Stimulated activated CD8-positive, alpha-beta memory T cell treated with anti-CD3 and anti-CD28 coated beads, Interleukin-7, amount 100 ng/mL, for 4 hours (primary cell): ENCODE measurements at regions not wholly inside any gene's neighbourhood (a gene's known extent, or its start where the extent isn't known, plus 50 kb on each side); places are given as distances from the start of the nearest gene placed in this dataset.

Source experiments
- DNase-seq, 2 donors: peaks; one replicate each; pipeline ENCODE4 v3.0.0-alpha.2; 2020; ENCODE audit warnings: low read depth in 2 of 2

- DNase-seq: no peak
These were observed 124.3 kb upstream of the GADD45A start for GRCh38 chr1:67560580-67561255.

GRCh38 chr1:67561704-67562113, 123.3 kb upstream of the GADD45A start:
- DNase-seq: peak; percentile 69 to 76

- DNase-seq: no peak
These were observed 121.3 kb upstream of the GADD45A start for GRCh38 chr1:67563684-67564083.

GRCh38 chr1:67564193-67564592, 120.8 kb upstream of the GADD45A start:
- no peak for DNase-seq

- DNase-seq: no peak
These were observed 118.1 kb upstream of the GADD45A start for GRCh38 chr1:67566803-67567377.

- no peak for DNase-seq
These were observed 114.4 kb upstream of the GADD45A start for GRCh38 chr1:67570486-67571143.

- DNase-seq: no peak
These were observed 113.6 kb upstream of the GADD45A start for GRCh38 chr1:67571406-67571805.

GRCh38 chr1:67571901-67572593, 113.0 kb upstream of the GADD45A start:
- DNase-seq: no peak

- no peak for DNase-seq
These were observed 112.3 kb upstream of the GADD45A start for GRCh38 chr1:67572594-67573221.

- DNase-seq: no peak
These were observed 111.6 kb upstream of the GADD45A start for GRCh38 chr1:67573311-67573872.

GRCh38 chr1:67574221-67574620, 110.8 kb upstream of the GADD45A start:
- no peak for DNase-seq

GRCh38 chr1:67575861-67576260, 109.1 kb upstream of the GADD45A start:
- DNase-seq: no peak

GRCh38 chr1:67576474-67576873, 108.5 kb upstream of the GADD45A start:
- no peak for DNase-seq

GRCh38 chr1:67577646-67578045, 107.4 kb upstream of the GADD45A start:
- no peak for DNase-seq

GRCh38 chr1:67578397-67579020, 106.5 kb upstream of the GADD45A start:
- no peak for DNase-seq

GRCh38 chr1:67579623-67580394, 105.2 kb upstream of the GADD45A start:
- no peak for DNase-seq

GRCh38 chr1:67580691-67581403, 104.2 kb upstream of the GADD45A start:
- DNase-seq: no peak

- no peak for DNase-seq
These were observed 102.2 kb upstream of the GADD45A start for GRCh38 chr1:67582625-67583461.

- DNase-seq: no peak
These were observed 101.5 kb upstream of the GADD45A start for GRCh38 chr1:67583462-67583950.
